Stomach (tissue), 4 donors: ENCODE measurements at regions not wholly inside any gene's neighbourhood (a gene's known extent, or its start where the extent isn't known, plus 50 kb on each side); places are given as distances from the start of the nearest gene placed in this dataset.
"Not testable (repeated sequence)": the region's sequence is repeated elsewhere in the genome, so short reads cannot be mapped to it uniquely, and the experiment has no call there.

Experiments used
- CTCF ChIP-seq, 7 experiments: fragments of 450-650 bp in 4 of 7; fragments of 200-600 bp in 3 of 7; sonication (generic) in 3 of 7; IDR thresholded peaks; one replicate each; pipeline ENCODE4 v1.5.1; 2016 to 2019; ENCODE audit warnings: antibody characterized with exemption in 7 of 7, control low read depth in 2 of 7, mild to moderate bottlenecking in 1 of 7
- EP300 ChIP-seq: sonication (generic); formaldehyde crosslinking; IDR thresholded peaks from one replicate; pipeline ENCODE4 v1.6.1; 2017; ENCODE audit warnings: antibody characterized with exemption
- POLR2A ChIP-seq, 4 donors: fragments of 450-650 bp; IDR thresholded peaks; one replicate each; pipeline ENCODE4 v1.6.1; 2016; ENCODE audit warnings: antibody characterized with exemption in 4 of 4, control low read depth in 2 of 4, mild to moderate bottlenecking in 1 of 4, moderate library complexity in 1 of 4
- POLR2AphosphoS5 ChIP-seq, 3 donors: sonication (generic); formaldehyde crosslinking; IDR thresholded peaks; one replicate each; pipeline ENCODE4 v1.6.1; 2016; ENCODE audit warnings: antibody characterized with exemption in 3 of 3

DNA sequence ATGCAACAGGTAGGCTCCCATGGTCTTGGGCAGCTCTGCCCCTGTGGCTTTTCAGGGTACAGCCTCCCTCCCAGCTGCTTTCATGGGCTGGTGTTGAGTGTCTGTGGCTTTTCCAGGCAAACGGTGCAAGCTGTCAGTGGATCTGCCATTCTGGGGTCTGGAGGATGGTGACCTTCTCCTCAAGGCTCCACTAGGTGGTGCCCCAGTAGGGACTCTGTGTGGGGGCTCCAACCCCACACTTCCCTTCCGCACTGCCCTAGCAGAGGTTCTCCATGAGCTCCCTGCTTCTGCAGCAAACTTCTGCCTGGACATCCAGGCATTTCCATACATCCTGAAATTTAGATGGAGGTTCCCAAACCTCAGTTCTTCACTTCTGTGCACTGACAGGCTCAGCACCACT lies 229.8 kb upstream of the TNC start:
- TF ChIP-seq EP300; POLR2A (IDR thresholded peaks at IDR 0.05); CTCF (IDR thresholded peaks at IDR 0.05); POLR2AphosphoS5 (IDR thresholded peaks at IDR 0.05): not testable (repeated sequence)
